HG02885 (cell line): ENCODE measurements at regions not wholly inside any gene's neighbourhood (a gene's known extent, or its start where the extent isn't known, plus 50 kb on each side); places are given as distances from the start of the nearest gene placed in this dataset.

ENCODE experiments used
- ATAC-seq: cut with Tn5 transposase; IDR thresholded peaks from one replicate; pipeline ENCODE4 v1.9.1; 2021; ENCODE audit warnings: mild to moderate bottlenecking; ENCODE audit not compliant: unreplicated experiment, poor library complexity

DNA sequence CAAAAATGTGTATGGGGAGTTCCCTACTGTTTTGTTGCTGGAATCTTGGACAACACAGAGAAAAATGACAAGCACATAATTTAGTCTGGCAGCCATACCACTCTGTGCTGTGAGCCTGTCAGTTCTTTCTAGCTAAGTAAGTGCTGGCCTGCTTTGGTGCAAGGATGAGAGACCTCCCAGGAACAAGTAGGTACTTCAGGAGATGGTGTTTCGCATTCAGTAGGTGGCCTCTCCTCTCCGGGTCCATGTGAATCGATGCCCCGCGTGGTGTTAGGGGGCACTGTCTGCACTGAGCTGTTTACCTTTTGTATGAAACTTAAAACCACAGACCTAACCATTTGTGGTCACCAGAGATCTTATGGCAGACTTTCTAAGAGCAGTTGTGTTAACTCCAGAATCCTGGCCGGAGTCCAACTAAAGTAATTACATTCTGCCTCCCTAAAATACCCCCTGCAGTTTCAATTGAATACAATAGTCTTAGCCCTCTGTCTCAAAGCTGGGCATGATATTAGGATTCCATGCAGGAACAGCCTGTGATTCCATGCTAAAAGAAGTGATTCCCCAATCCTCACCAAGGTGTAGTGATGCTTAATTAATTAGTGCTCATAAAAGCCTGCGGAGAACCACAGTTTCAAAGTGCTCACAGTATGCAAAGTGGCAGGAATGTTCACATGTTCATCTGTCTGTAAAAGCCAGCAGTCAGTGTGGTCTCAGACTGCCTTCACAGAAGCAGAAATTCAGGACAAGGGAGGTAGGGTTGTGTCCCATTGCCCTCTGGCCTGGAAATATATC lies 64.2 kb downstream of the LLPH start:
- ATAC-seq = peak; percentile 78

DNA sequence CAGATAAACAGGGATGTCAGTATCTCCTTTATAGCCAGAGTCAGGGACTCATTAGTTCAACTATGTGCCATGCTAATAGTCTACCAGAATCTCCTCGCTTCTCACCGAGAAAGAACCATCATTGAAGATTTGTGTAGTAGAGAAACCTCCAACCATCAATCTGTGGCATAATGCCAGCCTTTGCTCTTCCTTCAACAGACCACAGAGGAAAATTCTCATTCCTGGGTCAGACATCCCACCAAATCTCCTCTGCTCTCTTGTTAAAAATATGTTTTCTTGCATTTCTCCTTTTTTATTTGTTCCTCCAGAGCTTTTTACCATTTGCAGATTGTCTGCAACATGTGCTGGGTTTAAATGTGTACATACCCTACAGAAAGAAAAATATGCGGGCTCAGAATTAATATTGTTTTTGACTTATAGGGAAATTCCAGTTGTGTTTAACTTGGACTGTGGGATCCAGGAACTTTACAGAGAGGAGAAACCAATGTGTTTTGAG lies 64.9 kb downstream of the LLPH start:
- ATAC-seq = no peak

DNA sequence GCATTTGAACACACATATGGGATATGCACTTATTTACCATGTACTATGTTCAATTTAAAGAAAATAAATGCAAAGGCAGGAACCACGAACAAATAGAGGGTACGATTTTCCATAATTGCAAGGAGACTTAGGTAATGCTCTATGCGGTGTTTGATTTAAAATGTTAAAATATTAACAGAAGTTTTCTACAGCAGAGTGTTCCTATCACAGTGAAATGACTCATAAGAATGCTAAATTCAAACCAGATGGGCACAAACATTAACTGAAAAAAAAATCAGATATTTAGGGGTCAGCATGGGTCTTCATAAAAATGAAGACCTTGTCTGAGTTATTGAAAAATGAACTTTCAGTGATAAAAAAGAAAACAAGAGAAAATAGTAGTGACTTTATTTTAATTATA lies 65.4 kb downstream of the LLPH start:
- no peak for ATAC-seq

DNA sequence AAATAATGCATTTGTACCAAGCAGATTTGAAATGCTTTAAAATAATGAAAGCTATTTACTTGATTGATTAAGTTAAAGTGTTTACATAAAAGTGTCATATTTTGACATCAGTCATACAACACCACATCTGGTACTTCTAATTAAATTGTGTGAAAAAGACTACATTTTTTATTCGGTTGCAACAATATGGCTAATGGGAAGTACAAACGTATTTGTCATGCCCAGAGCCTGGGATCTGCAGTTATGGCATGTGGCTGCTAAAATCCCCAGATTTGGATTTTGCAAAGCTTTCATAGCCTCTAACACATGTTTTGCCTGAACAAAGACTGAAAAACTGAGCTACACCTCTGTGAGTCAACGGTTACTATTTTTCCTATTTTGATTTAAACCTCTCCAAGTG lies 66.6 kb downstream of the LLPH start:
- no peak for ATAC-seq

DNA sequence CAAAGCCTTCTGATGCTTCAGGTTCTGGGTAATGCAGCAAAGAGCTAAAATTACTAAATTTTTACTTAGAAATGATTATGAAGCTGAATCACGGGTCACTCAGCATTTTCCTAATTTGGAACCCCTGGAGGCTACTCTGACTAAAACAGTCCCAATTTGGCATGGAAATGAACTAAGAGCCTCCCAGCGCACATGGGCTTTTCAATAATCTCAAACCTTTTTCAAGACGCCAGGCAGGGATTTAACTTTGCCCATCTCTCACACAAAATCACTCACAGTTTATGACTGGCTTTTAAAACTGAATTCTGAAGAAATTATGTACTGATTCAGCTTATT lies 68.3 kb downstream of the LLPH start:
- no peak for ATAC-seq

DNA sequence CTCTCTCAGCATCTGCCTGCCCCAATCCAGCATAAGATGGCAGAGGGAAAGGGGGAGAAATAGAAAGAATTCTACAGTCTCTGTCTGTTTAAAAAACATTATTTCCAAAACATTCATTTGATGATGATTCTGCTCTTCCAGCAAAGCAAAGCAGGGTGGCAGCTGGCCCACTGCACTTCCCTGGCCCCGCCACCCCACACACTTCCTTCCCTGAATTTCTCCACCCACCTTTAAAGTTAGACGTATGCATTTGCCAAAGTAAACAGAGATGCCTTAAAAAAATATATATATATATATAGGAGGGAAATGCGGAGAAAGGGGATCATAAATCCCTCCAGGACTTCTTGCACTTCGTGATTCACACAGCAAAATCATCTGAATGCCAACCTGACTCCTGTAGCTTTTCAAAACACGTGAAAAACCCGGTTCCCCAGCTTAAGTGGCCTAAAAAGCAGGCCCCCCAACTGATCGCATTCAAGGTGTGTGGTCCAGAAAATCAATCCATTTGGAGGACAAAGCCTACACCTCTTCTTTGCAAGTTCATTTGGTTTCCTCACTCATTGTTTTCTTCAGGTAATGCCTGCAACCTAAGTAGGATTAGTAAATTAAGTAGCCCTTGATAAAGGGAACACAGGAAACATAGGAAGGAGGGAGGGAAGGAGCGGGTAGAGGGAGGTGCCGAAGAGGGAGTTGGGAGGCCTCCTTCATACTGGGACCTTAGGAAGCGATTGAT lies 68.8 kb downstream of the LLPH start:
- no peak for ATAC-seq

DNA sequence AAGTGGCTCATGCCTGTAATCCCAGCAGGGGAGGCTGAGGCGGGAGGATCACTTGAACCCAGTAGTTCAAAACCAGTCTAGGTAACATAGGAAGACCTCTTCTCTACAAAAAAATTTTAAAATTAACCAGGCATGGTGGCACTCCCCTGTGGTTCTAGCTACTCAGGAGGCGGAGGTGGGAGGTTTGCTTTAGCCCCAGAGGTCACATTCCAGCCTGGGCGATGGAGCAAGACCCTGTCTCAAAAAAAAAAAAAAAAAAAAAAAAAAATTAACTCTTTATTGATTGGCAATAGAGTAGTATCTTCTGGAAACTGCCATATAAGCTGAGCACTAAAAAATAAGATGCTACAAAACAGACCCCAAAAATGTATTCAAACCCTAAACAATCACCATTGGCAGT lies 69.5 kb downstream of the LLPH start:
- ATAC-seq = no peak

DNA sequence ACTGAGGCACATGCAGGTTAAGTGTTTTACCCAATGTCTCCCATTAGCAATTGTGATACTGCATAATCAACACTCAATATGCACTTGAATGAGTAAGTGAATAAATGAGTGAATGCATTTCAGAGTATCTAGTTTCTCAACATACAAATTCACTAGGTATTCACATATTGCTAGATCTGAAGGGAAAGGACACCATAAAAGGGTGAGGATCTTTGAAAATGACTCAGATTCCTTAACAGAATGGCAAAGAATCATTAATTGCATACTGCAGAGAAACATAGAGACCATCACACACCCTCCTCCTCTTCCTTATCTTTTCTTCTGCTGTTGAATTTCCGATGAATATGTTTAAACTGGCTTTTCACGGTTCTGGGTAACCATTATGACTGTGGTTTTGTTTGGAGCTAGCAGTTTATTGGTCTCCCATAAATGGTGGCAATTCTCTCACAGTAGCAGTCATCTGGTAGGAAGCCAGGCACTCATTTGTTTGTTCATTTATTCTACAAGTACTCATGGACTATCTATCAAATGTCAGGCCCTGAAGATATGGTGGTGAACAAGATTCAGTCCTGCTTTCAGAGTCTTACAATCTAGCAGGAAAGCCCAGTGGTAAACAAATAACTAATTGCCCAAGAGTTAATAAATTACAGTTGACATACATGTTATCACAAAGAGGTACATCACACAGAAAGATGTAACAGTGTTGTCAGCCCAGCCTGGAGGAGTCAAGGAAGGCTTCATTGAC lies 70.2 kb downstream of the LLPH start:
- no peak for ATAC-seq

DNA sequence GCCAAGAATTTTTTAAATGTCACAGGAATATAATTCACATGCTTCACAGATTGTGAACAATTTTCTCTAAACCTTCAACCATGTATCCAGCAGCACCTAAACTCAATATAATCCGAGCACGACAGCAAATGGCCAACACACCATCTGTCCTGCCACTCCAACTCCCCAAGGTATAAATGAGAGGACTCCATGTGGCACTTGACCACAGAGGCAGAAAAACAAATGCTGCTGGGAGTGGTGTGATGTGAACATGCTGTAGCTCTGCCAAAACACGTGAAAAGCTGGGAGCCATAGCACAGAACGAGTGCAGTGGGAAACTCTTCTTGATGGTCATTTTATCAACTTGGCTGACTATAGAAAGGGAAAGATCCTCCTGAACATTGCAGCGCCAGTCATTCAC lies 70.9 kb downstream of the LLPH start:
- no peak for ATAC-seq

DNA sequence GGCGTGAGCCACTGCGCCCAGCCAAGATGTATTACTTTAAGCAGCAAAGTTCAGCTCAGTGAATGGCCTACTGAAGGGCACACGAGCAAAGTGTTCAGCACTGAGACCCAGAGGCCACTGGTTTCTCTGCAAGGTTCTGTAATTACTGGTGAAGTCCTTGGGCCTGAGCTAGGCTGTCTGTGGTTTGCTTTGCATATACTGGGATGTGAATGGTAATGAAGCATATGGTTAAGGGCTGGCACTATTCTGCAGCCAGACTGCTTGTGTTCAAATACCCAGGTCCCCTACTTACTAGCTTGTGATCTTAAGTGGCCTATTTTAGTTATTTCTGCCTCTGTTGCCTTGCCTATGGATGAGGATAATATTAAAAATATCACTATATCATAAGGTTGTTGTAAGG lies 72.0 kb downstream of the LLPH start:
- ATAC-seq = no peak

DNA sequence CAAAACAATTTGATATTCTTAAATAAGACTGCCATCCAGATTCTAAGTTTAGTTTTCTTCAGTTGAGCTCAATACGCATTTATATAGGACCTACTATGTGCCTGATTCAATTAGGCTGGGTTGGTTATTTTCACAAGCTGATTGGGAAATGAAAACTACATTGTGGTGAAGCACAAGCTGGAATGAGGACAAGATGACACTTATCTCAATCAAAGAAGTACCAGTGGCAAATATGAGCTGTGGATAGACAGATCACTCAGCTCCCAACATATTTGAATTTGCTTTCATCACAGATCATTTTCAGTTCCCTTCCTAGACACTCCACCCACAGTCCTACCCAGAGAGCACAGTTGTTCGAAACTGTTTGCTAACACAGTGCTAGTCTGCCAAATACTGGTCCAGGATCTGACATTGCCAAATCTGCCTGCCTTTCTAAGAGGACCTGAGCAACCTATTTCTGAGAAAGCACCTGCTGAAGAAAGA lies 74.7 kb downstream of the LLPH start:
- ATAC-seq = peak; percentile 93

DNA sequence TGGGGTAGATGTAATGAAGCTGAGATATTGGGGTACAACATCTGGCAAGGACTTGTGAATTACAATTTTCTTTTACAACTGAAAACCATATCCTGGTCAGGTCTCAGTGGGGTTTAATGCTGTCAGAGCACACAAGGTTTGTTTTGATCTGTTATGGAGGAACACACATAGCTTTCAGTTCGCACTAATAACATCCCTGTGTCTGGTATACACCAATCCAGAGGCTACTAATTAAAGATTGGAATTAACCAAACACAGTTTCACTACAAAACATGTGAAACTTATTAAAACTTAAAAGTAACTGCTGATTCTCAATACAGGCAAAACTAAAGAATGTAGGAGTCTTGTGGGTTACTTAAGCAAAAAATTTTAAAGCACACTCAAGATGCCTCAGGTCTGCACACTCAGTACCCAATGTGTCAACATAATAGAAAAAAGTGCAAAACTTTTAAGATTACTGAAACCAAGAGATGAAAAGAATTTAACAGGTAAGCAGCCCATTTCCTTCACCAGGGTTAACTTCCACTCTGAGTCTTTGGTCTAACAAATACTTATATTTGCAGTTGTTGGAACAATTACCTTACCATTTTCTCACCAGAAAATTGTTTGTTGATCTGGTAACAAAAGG lies 77.4 kb downstream of the LLPH start:
- no peak for ATAC-seq

DNA sequence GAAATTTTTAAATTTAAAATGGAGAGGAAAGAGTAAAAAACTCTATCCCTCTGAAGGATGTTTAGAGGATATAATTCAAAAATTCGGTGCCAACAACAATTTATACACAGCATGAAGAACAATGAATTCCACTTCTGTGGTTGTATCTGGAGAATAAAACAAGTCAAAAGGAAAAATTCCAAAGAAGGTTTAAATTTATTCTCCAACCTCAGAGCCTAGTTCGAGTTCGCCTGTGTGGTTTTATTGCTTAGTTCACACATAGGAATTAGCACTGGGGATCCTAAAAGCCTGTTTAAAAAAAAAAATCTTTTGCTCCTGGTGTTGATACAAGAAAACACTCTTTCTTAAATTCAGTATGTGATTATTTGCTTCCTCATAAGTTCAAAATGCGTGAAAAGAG lies 79.2 kb downstream of the LLPH start:
- ATAC-seq = no peak

DNA sequence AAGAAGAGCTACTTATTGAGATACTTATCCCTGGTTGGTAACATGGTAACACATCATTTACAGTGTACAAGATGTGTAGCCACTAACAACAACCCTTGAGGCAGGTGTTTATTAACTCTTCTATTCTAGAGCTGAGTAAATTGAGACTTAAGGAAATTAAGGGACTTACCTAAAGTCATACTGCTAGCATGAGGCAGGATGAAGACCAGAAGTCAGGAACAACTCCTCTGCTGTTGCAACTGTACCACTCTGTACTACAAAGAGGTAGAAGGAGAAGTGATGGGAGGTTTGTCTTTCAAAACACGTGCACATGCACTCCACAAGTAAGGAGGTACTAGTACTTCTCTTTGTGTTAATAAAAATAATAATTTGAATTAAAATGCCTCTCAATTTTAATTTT lies 79.9 kb downstream of the LLPH start:
- no peak for ATAC-seq

DNA sequence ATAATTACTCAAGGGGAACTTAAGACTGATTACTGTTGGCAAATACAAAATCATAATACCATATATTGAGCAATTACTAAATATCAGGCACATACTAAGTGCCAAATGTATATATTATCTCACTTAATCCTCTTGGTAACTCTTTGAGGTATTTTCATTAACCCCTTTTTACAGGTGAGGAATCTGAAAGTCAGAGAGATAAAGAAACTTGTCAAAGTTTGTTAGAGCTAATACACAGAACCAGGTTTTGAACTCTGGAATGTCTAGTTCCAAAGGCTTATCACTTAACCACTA lies 80.3 kb downstream of the LLPH start:
- no peak for ATAC-seq

DNA sequence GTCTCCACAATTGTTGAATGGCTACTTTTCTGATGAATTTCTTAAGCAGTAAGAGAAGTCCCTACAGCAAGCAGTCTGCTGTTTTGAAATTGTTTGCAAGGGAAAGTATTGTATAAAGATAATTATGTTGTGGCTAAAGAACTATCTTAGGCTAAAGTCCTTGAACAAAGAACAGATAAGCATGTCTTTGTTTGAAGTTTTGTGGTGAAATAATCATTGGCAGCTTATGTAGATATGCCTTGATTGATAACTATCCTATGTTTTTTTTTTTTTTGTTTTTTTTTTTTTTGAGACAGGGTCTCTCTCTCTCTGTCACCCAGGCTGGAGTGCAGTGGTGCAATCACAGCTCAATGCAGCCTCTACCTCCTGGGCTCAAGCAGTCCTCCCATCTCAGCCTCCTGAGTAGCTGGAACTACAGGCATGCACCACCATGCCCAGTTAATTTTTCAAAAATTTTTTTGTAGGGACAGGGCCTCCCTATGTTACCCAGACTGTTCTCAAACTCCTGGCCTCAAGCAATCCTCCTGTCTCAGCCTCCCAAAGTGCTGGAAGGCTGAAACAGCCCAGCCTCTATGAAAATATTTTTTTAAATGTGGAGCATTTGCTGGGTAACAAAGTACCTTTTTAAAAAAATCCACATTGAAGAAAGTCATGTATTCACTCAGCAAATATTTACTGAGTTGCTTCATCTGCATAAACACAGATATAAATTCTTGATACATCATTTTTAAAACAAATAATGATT lies 80.8 kb downstream of the LLPH start:
- ATAC-seq = no peak

DNA sequence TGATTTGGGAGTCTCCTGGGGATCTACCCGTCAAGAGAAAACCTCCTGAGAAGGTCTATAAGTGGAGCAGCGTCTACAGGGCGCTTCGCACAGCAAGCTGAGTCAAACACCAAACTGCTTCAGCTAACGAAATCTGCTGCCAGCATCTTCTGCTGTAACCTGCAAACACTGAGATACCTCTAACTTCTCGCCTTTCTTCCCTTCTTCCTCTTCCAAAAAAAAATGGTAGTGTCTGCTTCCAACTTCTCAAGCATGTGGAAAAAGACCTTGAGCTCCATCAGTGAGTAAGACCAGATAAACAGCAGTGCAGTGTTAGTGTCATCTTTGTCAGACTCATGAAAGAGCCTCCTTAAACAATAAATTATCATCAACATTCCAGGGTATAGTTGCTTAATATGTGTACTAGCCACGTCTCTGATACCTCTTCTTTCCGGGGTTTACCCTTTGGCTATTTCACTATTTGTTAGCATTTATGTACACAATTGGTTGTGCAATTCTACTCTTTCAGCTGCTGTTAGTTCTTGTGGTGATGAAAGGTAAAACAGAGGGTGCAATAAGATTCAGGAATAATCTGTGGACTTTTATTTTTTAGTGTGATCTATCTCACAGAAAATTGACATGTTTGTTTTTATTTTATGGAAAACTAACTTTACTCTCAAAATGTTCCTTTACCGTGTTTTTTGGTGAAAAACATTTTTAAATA lies 81.6 kb downstream of the LLPH start:
- no peak for ATAC-seq

DNA sequence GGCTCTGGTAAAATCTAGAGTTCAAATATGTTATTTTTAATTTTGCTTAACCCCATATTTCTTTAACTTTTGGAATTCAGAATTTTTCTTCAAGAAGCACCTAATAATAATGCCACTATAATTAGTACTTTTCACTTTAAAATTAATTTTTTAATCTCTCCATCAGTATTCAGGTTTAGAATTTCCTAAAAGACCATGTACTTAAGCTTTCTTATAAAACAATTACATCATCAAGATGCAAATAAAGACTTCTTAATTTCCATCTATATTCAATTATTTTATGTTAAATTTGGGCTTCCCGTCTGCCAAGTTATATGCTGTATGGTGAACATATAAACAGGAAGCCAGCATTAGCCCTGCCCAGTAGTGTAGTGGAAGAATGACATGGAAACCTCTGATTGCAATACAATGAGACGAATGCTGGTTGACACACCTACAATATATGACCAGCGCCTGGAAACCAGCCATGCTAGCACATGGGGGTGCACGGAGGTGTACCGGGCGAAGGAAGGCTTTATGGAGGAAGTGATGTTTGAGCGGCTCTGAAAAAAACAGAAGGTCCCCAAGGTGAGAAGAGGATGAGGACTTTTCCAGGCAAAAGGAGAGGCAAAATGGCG lies 82.2 kb downstream of the LLPH start:
- no peak for ATAC-seq

DNA sequence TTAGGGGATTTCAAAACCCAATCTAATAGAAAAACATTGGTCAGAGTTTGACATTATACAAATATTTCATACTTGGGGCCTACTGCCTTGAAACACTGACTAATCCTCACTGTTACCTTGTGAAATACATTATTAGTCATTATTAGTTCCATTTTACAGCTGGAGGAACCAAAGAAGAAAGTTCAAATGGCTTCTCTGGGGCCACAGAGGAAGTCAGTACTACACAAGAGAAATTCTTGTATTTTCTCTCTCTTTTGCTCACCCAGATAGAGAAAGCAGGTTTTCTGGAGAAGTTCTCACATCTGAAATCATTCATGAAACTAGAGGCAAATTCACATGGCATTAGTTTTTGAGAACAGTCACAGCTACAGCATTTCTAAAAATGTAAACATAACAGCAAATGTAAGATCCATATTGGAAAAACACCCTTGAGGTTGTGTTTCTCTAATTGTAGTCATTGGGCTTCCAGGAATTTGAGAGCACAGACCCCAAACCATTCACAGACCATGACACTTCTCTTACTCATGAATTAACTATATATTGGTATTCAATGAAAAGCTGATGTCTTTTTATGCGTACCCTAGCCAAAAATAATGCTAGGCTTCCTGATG lies 83.0 kb downstream of the LLPH start:
- peak; percentile 89 for ATAC-seq
